HCT116 (cell line): ENCODE measurements at regions not wholly inside any gene's neighbourhood (a gene's known extent, or its start where the extent isn't known, plus 50 kb on each side); places are given as distances from the start of the nearest gene placed in this dataset.

Experiments
- ATAC-seq: fragments of 200-7000 bp; cut with Tn5 transposase; 2 replicates; pipeline ENCODE4 v1.9.1; 2020; ENCODE audit warnings: mild to moderate bottlenecking, moderate library complexity
- BruUV-seq: library from RNA; stranded (reverse); fragments of 400-500 nt; replicated peaks from 2 replicates; lab custom pipeline; 2021; lab: Mats Ljungman, UMichigan
- CTCF ChIA-PET: fragments of 300-600 bp; sonication (Branson Sonifier 250); formaldehyde crosslinking; loops from one replicate; lab custom pipeline; 2021; ENCODE audit warnings: antibody characterized with exemption; lab: Charles Lee
- POLR2A ChIA-PET: fragments of 300-600, 350-600 bp; sonication (Branson Sonifier 250); formaldehyde crosslinking; loops from one replicate; lab custom pipeline; 2021; ENCODE audit warnings: antibody characterized with exemption; lab: Charles Lee
- RAD21 ChIA-PET, 2 experiments: fragments of 300-600 bp; sonication (Branson Sonifier 250); formaldehyde crosslinking; loops; one replicate each; lab custom pipeline; 2023; ENCODE audit warnings: low total read pairs in 2 of 2; ENCODE audit not compliant: uncharacterized antibody in 2 of 2, unreplicated experiment in 2 of 2, low non-redundant PET in 1 of 2; lab: Charles Lee
- DNase-seq: peaks from one replicate; pipeline ENCODE4 v3.0.0-alpha.2; 2010; ENCODE audit warnings: low read depth, low spot score
- H2AFZ ChIP-seq: fragments of 200-600 bp; shearing (Covaris generic), sonication (generic); 2 replicates; pipeline ENCODE4 v1.6.1; 2017; ENCODE audit warnings: low read depth, mixed run types, mixed read lengths, antibody characterized with exemption, low read length; ENCODE audit not compliant: poor library complexity, severe bottlenecking
- H3K27ac ChIP-seq: 2 replicates; pipeline ENCODE4 v1.5.1; 2012; ENCODE audit warnings: low read depth, low read length
- H3K27me3 ChIP-seq: fragments of 200-600 bp; sonication (generic); 2 replicates; pipeline ENCODE4 v1.6.1; 2016; ENCODE audit warnings: mixed run types, low read length, mixed read lengths; ENCODE audit not compliant: insufficient read depth
- H3K36me3 ChIP-seq, 2 experiments: fragments of 200-500 bp in 1 of 2; fragments of 200-600 bp in 1 of 2; sonication (Bioruptor generic) in 1 of 2; sonication (generic) in 1 of 2; 2 replicates each; pipeline versions ENCODE4 v1.5.1 to v1.6.1; 2014 to 2016; ENCODE audit warnings: low read length in 2 of 2, inconsistent platforms in 1 of 2, mixed read lengths in 1 of 2, mixed run types in 1 of 2; ENCODE audit not compliant: insufficient read depth in 2 of 2, control insufficient read depth in 1 of 2
- H3K4me1 ChIP-seq, 2 experiments: fragments of 200-600 bp in 1 of 2; sonication (generic) in 1 of 2; 2 replicates each; pipeline versions ENCODE4 v1.5.1 to v1.6.1; 2012 to 2017; ENCODE audit warnings: low read length in 2 of 2, inconsistent platforms in 1 of 2, mild to moderate bottlenecking in 1 of 2, mixed read lengths in 1 of 2, mixed run types in 1 of 2, moderate library complexity in 1 of 2; ENCODE audit not compliant: insufficient read depth in 2 of 2, control insufficient read depth in 1 of 2
- H3K4me2 ChIP-seq: fragments of 200-600 bp; sonication (generic); 2 replicates; pipeline ENCODE4 v1.6.1; 2017; ENCODE audit warnings: mixed run types, low read length, mixed read lengths
- H3K4me3 ChIP-seq, 2 experiments: fragments of 200-600 bp in 1 of 2; sonication (generic) in 1 of 2; replicated peaks in 1 of 2; 2 replicates each; pipeline ENCODE4 v1.5.1; 2011 to 2016; ENCODE audit warnings: low read length in 2 of 2, control low read depth in 1 of 2, low read depth in 1 of 2, mild to moderate bottlenecking in 1 of 2, mixed read lengths in 1 of 2, mixed run types in 1 of 2
- H3K79me2 ChIP-seq: fragments of 200-600 bp; sonication (generic); 2 replicates; pipeline ENCODE4 v1.6.1; 2017; ENCODE audit warnings: mild to moderate bottlenecking, mixed run types, low read length, moderate library complexity, mixed read lengths; ENCODE audit not compliant: insufficient read depth
- H3K9ac ChIP-seq: fragments of 200-600 bp; sonication (generic); 2 replicates; pipeline ENCODE4 v1.6.1; 2016; ENCODE audit warnings: low read length, mixed read lengths
- H3K9me2 ChIP-seq: fragments of 200-600 bp; sonication (generic), shearing (Covaris generic); 2 replicates; pipeline ENCODE4 v1.6.1; 2017; ENCODE audit warnings: mixed run types, mild to moderate bottlenecking, moderate library complexity; ENCODE audit not compliant: insufficient read depth
- H3K9me3 ChIP-seq, 2 experiments: fragments of 200-500 bp in 1 of 2; fragments of 200-600 bp in 1 of 2; sonication (Bioruptor generic) in 1 of 2; sonication (generic) in 1 of 2; 2 replicates each; pipeline ENCODE4 v1.6.1; 2014 to 2017; ENCODE audit warnings: low read length in 2 of 2, mixed read lengths in 2 of 2, inconsistent platforms in 1 of 2, low read depth in 1 of 2, mild to moderate bottlenecking in 1 of 2, mixed run types in 1 of 2, moderate library complexity in 1 of 2; ENCODE audit not compliant: control insufficient read depth in 1 of 2, insufficient read depth in 1 of 2
- H4K20me1 ChIP-seq: fragments of 200-600 bp; sonication (generic), shearing (Covaris generic); 2 replicates; pipeline ENCODE4 v1.6.1; 2017; ENCODE audit warnings: mixed run types, mild to moderate bottlenecking, moderate library complexity; ENCODE audit not compliant: insufficient read depth
- CBX3 ChIP-seq: IDR thresholded peaks from 2 replicates; pipeline ENCODE4 v1.6.1; 2012; ENCODE audit warnings: low read depth
- CEBPB ChIP-seq: IDR thresholded peaks from 2 replicates; pipeline ENCODE4 v1.6.1; 2012; ENCODE audit warnings: low read depth
- EZH2 ChIP-seq: fragments of 200-600 bp; sonication (generic); IDR thresholded peaks from 2 replicates; pipeline ENCODE4 v1.6.1; 2017; ENCODE audit warnings: antibody characterized with exemption, mixed run types
- EZH2phosphoT487 ChIP-seq: fragments of 200-600 bp; IDR thresholded peaks from 2 replicates; pipeline ENCODE4 v1.6.1; 2018; ENCODE audit warnings: antibody characterized with exemption, borderline replicate concordance
- FOSL1 ChIP-seq: IDR thresholded peaks from 2 replicates; pipeline ENCODE4 v1.6.1; 2012; ENCODE audit warnings: low read depth
- JUND ChIP-seq: IDR thresholded peaks from 2 replicates; pipeline ENCODE4 v1.6.1; 2012
- MAX ChIP-seq: IDR thresholded peaks from 2 replicates; pipeline ENCODE4 v1.6.1; 2012
- REST ChIP-seq: IDR thresholded peaks from 2 replicates; pipeline ENCODE4 v1.6.1; 2012; ENCODE audit warnings: low read depth
- SRF ChIP-seq: IDR thresholded peaks from 2 replicates; pipeline ENCODE4 v1.6.1; 2012; ENCODE audit warnings: low read depth
- YY1 ChIP-seq: IDR thresholded peaks from 2 replicates; pipeline ENCODE4 v1.6.1; 2011; ENCODE audit warnings: low read length, low read depth, moderate library complexity, mild to moderate bottlenecking; ENCODE audit not compliant: insufficient replicate concordance; ENCODE audit errors: extremely low read depth
- intact Hi-C: fragments of 100-400 bp; cut with micrococcal nuclease; formaldehyde crosslinking; loops from 2 replicates; pipeline ENCODE4 v1.10.0; 2022
- TF ChIP-seq, protein P1 (sequence below): IDR thresholded peaks from 2 replicates; pipeline ENCODE4 v1.6.1; 2011; ENCODE audit warnings: mild to moderate bottlenecking, low read length, moderate library complexity; ENCODE audit not compliant: insufficient replicate concordance; ENCODE audit errors: extremely low read depth

DNA sequence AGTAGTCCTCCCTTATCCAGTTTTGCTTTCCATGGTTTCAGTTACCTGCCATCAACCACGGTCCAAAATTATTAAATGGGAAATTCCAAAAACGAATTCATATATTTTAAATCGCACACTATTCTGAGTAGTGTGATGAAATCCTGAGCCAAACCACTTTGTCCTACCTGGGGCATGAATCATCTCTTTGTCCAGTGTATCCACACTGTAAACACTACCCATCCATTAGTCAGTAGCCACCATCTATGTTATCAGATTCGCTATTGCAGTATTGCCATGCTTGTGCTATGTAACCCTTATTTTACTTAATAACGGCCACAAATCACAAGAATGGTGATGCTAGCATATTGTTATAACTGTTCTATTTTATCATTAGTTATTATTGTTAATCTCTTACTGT lies 704.6 kb downstream of the SMARCA1 start:
- ChIA-PET POLR2A (no interaction called here), RAD21 (no interaction called here)

More for the DNA sequence above, 704.6 kb downstream of the SMARCA1 start:
- no TSS peak for BruUV-seq
- Histone ChIP-seq H3K36me3 (no peaks in the 10 kb centered on the region), H3K4me2 (no peak overlapping the region), H3K9me2 (no peaks in the 10 kb centered on the region), H4K20me1 (no peaks in the 10 kb centered on the region), H3K4me3 (no peak overlapping the region), H2AFZ (no peak overlapping the region), H3K9me3 (no peaks in the 10 kb centered on the region), H3K4me1 (no peaks in the 10 kb centered on the region), H3K79me2 (no peaks in the 10 kb centered on the region), H3K27ac (no peak overlapping the region), H3K9ac (no peak overlapping the region), H3K27me3 (no peaks in the 10 kb centered on the region)
- ATAC-seq (no peak), DNase-seq (no peak)
- no peak for TF ChIP-seq JUND
- TF ChIP-seq SRF = no peak
- TF ChIP-seq REST = no peak
- no peak for TF ChIP-seq EZH2phosphoT487
- TF ChIP-seq MAX = no peak
- TF ChIP-seq YY1 = no peak
- TF ChIP-seq, protein P1, sequence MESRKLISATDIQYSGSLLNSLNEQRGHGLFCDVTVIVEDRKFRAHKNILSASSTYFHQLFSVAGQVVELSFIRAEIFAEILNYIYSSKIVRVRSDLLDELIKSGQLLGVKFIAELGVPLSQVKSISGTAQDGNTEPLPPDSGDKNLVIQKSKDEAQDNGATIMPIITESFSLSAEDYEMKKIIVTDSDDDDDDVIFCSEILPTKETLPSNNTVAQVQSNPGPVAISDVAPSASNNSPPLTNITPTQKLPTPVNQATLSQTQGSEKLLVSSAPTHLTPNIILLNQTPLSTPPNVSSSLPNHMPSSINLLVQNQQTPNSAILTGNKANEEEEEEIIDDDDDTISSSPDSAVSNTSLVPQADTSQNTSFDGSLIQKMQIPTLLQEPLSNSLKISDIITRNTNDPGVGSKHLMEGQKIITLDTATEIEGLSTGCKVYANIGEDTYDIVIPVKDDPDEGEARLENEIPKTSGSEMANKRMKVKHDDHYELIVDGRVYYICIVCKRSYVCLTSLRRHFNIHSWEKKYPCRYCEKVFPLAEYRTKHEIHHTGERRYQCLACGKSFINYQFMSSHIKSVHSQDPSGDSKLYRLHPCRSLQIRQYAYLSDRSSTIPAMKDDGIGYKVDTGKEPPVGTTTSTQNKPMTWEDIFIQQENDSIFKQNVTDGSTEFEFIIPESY = no peak
- TF ChIP-seq CBX3 = no peak
- TF ChIP-seq EZH2 = no peak
- no peak for TF ChIP-seq FOSL1
- no peak for TF ChIP-seq CEBPB
- CTCF ChIA-PET = no interaction called here
- intact Hi-C loops = no loop called here
